AG10803 (cell line): ENCODE measurements at regions not wholly inside any gene's neighbourhood (a gene's known extent, or its start where the extent isn't known, plus 50 kb on each side); places are given as distances from the start of the nearest gene placed in this dataset.
A peak's percentile ranks its signal among the peaks of the same experiment; 100 is the strongest.

Experiments
- DNase-seq: peaks from one replicate; pipeline ENCODE4 v3.0.0; 2010; ENCODE audit warnings: low read depth
- H3K4me3 ChIP-seq: 2 replicates; pipeline ENCODE4 v1.5.1; 2011; ENCODE audit warnings: mild to moderate bottlenecking, low read length, control low read depth
- TF ChIP-seq, protein P1 (sequence below): conservative IDR thresholded peaks from 2 replicates; pipeline ENCODE4 v1.5.1; 2011; ENCODE audit warnings: mild to moderate bottlenecking, low read length, control low read depth, inconsistent platforms

DNA sequence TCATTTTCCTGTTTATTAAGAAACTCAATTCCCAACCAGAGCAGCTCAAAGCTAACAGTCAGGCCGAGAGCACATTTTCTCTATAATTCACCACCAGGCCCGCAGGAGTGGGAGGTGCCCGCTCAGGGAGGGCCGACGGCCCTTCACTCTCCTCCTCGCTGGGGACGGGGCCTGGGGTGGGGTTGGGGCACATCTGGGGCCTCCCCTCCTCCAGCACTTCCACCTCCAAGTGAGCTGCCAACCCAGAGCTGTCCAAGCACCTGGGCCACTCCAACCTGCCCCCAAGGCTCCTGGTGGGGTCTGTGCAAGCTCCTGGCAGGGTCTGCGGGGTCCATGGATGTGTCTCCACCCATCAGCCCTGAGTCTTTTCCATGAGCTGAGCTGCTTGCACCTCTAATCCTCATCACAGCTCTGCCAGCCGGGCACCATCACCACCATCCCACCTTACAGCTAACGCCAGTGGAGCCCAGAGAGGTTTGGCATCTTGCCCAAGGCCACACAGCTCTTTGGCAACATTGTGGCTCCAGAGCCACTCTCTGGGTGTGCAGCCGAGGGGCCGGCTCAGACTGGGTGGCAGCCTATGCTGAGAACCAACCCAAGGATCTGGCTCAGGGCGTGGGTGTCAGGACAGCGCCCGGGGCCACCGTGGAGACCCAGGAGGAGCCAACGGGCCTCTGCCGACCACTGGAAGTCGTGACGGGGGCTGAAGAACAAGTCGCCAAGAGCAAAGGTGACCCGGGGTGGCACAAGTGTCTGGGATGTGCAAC is 193.5 kb downstream of the BRD1 start:
- H3K4me3 ChIP-seq = no peak overlapping the region
- TF ChIP-seq, protein P1, sequence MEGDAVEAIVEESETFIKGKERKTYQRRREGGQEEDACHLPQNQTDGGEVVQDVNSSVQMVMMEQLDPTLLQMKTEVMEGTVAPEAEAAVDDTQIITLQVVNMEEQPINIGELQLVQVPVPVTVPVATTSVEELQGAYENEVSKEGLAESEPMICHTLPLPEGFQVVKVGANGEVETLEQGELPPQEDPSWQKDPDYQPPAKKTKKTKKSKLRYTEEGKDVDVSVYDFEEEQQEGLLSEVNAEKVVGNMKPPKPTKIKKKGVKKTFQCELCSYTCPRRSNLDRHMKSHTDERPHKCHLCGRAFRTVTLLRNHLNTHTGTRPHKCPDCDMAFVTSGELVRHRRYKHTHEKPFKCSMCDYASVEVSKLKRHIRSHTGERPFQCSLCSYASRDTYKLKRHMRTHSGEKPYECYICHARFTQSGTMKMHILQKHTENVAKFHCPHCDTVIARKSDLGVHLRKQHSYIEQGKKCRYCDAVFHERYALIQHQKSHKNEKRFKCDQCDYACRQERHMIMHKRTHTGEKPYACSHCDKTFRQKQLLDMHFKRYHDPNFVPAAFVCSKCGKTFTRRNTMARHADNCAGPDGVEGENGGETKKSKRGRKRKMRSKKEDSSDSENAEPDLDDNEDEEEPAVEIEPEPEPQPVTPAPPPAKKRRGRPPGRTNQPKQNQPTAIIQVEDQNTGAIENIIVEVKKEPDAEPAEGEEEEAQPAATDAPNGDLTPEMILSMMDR = no peak
- DNase-seq = no peak

DNA sequence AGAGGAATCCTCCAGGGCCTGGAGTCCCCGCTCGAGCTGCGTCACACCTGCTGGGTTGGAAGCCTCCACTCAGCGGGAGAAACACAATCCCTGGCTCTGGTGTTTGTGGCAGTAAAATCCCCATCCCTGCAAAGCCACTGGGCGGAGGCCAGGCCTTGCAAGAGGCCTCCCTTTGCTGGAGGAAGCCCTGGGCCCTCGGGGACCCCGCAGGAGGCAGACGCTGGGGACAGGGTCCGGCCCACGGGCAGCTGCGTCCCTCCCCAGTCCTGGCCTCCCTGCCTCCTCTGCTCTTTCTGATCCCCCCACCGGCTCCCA is 194.7 kb downstream of the BRD1 start:
- TF ChIP-seq, protein P1 = no peak
- no peak for DNase-seq
- no peak overlapping the region for H3K4me3 ChIP-seq

DNA sequence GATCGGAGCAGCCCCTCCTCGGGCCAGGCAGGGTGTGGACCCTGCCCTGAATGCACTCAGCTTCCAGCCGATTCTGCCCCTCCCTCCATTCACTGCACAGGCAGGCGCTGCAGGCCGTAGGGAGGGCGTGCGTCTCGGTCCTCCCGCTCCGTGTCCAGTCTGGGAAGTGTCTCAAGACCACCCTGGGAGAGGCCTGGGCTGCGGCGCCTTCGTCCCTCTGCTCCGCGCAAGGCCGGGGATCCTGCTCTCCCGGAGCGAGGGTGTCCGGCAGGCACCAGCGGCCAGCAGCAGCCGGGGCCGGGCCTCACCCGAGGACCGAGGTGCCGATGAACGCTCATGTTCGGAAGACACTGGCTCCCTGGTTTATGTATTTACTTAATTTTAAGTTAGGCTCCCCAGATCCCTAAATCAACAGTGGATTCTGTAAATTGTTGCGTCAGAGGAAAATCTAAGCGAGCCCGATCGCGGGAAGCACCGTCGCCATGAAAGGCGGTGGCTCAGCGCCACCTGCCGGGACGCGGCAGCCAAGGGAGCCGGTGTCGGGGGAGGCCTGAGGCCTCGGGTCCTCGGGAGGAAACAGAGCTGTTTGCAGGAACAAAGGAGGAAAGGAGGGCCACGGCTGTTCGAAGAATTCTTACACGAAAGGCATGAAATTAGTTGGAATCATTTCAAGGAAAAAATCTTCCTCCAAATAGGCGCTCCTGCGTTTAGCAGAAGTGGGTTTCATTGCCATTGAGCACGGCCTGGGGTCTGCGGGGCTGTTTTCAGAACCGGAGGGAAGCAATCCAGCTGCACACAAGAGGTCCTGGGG is 195.3 kb downstream of the BRD1 start:
- peak overlapping the region; percentile 25; the same call in 1 of the 2 replicates for H3K4me3 ChIP-seq
- TF ChIP-seq, protein P1 = peak; percentile 71
- peak; percentile 41 for DNase-seq

DNA sequence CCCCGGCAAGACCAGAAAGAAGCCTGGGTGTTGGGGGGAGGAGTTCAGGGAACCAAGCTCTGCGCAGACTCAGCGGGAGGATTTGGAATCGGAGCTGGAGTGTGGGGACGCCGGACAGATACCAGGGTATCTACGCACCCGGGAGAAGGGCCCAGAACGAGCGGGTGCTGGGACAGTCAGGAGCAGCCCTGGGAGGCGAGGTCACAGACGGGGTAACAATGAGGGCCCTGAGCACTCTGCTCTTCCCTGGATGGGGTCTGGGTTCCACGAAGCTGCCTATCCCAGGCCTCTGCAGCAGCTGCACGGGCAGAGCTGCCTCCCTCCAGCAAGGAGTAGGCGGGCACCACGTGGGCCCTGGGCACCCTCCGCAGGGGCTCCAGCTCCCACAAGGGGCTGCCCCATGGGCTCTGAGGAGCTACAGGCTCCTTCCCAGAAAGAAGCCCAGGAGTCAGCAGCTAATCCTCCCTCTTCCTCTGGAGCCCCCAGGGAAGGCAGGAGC is 197.2 kb downstream of the BRD1 start:
- DNase-seq = no peak
- H3K4me3 ChIP-seq = no peak overlapping the region
- TF ChIP-seq, protein P1 = no peak

DNA sequence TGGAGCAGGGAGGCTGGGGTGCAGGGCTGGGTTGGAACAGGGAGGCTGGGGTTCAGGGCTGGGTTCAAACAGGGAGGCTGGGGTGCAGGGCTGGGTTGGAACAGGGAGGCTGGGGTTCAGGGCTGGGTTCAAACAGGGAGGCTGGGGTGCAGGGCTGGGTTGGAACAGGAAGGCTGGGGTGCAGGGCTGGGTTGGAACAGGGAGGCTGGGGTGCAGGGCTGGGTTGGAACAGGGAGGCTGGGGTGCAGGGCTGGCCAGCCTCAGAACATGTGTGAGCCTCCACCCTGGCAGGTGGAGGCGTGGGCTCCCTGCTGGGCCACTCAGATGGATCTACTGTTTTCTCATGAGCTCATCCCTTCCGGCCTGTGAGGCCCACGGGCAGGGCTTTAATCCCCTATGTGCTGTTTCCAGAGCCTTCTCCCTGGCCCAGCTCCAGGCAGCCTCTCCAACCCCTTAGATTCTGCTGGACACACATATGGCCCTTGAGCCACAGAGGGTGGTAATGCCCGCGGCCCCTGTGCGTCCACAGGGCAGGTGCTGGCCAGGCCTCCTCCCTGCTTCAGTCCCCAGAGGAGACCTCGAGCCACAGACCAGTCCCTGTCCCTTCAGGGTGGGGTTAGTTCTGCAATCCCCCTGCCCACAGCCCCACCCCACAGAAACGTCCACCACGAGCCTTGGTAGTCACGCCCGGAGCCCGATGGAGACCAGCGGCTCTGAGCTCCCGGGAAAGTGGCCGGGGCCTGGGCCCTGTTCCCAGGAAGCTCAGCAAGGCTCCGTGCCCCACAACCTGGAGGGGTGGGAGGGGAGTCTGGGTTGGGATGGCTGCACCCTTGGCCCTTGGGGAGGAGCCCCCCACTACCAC is 197.9 kb downstream of the BRD1 start:
- TF ChIP-seq, protein P1 = no peak
- DNase-seq = no peak
- H3K4me3 ChIP-seq = no peak overlapping the region

DNA sequence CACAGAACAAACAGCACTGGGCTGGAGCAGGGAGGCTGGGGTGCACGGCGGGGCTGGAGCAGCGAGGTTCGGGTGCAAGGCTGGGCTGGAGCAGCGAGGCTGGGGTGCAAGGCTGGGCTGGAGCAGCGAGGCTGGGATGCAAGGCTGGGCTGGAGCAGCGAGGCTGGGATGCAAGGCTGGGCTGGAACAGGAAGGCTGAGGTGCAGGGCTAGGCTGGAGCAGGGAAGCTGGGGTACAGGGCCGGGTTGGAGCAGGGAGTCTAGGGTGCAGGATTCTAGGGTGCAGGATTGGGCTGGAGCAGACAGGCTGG is 198.5 kb downstream of the BRD1 start:
- H3K4me3 ChIP-seq = no peak overlapping the region
- no peak for DNase-seq
- TF ChIP-seq, protein P1 = no peak
